Stimulated activated CD8-positive, alpha-beta memory T cell treated with anti-CD3 and anti-CD28 coated beads, Interleukin-4, amount 100 ng/mL, for 1 hour (primary cell): ENCODE measurements at regions not wholly inside any gene's neighbourhood (a gene's known extent, or its start where the extent isn't known, plus 50 kb on each side); places are given as distances from the start of the nearest gene placed in this dataset.

ENCODE experiments used
- DNase-seq, 2 donors: peaks; one replicate each; pipeline ENCODE4 v3.0.0-alpha.2; 2020; ENCODE audit warnings: low read depth in 2 of 2, low spot score in 1 of 2

DNA sequence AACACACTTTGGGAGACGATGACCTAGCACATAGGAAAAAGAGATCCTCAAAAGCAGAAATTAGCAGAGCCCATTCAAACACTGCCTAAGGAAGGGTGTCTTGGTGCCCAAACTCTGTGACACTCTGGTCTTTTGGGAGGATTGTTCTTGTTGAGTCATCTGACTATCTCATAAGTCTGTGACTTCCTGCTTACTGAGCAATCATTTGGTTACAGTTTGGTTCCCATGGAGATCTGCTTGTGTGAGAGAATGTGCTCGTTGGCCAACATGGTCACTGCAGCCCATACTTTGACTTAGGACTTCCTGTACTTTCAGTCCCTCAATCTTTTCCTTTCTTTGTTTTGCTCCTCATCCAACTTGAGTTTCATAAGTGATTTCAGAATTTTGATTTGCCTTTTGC lies 602.9 kb downstream of the NYAP2 start:
- DNase-seq = no peak

DNA sequence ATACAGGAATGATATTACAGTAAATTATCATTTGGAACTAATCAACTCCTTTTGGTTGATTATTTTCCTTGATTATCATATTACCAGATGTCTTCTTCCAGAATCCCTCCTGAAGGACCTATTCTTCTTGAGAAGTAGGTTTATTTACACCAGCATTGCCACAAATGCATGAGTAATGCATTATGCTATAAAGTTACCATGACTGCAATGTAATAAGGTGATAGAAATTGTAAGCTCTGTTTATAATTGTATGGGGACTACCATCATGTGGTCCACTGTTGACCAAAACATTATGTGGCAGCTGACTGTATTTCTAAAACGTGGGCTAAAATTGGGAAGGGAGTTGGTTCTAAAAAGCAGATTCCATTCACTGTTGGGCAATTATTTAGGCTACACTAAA lies 602.2 kb downstream of the NYAP2 start:
- DNase-seq = no peak

DNA sequence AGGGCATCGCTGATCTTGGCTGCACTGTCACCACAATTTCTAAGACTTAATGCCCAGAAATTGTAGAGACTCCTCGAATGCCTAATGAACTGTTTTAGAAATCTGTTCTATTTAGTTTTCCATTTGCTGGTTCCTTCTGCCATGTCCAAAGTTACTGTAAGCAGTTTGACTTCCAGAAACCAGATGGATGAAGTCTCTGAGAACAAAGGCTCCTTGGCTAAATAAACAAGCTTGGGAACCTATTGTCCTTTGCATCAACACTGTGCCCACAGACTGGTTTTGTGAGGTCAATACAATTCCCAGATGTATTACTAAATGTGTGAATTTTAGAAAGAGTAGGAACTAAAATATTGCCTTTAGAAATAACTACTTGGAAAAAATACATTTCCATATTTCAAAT lies 600.2 kb downstream of the NYAP2 start:
- DNase-seq = no peak

DNA sequence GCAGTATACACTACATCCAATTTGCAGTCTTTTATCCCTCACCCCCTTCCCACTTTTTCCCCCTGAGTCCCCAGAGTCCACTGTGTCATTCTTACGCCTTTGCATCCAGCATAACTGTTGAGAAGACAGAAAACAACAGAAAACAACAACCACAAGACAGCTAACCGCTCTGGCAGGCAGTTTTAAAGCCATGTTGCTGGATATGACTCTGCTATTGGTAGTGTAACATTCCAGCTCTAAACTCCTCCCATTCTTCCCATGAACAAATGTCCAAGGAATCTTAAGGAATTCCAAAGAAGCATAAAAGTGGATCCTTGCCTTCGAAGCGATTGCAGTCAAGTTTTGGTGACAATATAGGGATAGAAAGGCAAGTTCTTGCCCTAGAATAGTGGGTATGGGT lies 599.1 kb downstream of the NYAP2 start:
- DNase-seq = no peak

DNA sequence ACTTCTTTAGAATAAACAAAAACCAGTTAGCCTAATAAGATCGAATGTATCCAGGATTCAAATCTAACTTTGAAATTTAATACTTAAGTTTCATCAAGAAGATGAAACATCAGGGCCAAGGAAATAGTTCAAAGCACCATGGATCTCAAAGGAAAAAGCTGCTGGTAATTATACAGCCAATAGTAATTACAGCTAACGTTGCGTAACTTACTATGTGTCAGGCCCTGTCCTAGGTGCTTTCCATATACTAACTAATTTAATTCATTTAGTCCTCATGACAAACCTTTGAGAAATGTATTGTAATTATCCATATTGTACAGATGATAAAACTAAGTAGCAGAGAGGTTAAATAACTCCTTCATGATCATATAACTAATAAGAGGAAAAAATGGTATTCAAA lies 598.6 kb downstream of the NYAP2 start:
- no peak for DNase-seq

DNA sequence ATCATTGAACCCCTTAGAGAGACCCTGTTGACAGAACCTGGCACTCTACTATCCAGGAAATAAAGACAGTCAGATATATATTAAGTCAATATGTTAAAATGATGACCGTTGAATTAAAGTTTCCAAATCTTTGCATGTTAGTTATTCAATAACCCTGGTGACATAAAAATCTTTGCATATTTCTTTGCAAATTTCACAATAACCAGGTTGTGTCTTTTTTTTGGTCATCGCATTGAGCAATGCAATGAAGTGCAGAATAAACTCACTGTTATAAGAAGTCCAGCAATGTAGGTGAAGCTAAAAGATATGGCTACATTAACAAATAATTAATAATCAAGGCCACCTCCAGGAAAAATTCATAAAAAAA lies 596.9 kb downstream of the NYAP2 start:
- no peak for DNase-seq

DNA sequence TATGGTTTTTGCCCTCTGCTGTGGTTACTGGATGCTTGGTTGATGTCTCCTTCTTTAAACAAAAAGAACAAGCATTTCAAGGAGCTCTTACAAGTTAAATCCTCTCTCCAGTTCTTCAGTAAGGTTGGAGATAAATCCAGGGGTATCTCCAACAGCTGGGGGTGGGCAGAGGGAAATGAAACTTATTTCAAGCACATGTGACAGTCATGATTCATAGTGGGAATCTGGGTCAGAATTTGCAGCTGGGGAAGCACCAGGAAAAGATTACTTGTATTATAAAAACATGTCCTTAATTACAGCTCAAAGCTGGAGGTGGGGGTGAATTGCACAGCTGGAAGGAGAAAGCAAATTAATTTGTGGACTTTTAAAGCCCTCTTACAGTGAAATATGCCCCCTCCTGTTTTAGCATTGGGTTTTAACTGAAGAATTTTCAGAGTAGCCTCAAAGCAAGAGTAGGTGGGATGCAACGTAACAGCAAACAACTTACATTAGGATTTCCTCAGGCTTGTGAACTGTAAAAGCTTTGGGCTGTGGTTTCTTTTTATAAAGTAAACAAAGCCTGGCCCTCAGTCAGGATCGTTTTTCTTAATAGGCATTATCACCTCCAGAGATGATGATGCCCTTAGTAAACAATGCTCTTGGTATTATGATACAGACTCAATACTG lies 596.4 kb downstream of the NYAP2 start:
- no peak for DNase-seq

DNA sequence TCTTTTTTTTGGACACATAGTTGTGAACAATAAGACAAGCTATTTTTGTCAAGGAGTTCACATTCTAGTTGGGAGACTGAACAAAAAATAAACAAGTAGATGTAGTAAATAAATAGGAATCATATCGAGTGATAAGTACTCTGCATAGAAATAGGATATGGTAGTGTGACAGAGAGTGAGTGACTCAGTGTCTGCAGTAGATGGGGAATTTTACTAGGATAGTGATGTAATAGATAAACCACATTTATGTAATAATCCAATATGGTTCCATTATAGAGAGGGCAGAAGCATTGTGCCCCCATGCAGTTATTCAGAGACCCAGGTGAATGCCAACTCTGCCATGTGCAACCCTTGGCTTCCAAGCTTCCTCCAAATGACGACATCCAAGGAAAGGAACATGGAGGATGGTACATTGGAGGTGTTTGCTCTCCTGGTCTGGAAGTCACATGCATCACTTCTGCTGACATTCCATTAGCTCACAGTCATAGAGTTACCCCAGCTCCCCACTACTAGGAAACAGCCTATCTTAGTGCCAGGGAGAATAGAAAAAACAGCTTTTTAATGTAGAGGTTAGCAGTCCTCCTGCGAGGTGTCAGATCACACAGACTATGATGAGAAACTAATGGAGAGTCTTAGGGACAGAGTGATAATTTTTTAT lies 595.4 kb downstream of the NYAP2 start:
- DNase-seq = no peak

DNA sequence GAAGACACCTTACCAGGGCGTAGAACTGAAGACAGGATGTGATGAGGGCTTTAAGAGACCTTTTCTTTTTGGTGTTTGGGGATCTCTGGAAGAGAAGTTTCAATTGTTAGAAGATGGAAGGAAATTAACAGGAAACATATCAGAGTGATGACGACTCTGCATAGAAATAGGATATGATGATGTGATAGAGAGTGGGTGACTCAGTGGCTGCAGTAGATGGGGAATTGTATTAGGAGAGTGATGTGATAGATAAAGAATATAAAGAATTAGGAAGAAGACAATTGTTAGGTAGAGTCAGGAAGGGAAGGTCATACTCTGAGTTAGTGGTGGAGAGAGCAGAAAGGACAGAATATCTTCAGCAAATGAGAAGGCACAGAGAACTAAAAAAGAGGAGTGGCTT lies 593.9 kb downstream of the NYAP2 start:
- no peak for DNase-seq

DNA sequence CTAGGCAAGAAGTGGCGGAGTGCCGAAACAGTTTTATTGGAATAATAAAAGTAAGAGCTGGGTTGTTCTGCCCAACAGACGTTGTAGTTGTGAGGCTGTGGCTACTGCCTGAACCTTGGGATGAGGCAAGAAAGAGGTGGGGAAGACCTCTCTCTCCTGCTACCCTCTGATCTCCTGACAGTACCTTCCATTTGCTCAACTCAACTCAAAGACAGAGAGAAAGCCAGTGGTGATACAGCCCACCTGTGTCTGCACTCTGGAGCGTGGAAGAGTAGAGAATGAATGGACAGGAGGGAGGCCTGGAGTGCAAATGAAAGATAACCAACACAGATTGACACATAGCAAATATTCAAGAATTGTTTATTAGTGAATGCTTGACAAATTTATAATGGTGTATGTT lies 590.3 kb downstream of the NYAP2 start:
- DNase-seq = no peak

DNA sequence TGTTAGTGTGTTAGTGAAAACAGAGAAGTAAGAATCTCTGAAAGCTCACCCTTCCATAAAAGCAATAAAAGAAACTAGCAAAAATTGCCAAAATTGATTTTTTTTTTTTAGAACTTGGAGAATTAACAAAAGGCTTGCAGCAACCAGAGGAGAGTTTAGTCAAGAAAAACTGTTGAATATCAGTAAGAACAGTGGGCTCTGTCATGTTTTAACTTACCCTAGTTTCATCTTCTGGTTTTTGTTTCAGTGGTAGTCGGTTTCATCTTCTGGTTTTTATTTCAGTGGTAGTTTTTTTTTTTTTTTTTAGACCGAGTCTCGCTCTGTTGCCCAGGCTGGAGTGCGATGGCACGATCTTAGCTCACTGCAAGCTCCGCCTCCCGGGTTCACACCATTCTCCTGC lies 580.9 kb downstream of the NYAP2 start:
- no peak for DNase-seq

DNA sequence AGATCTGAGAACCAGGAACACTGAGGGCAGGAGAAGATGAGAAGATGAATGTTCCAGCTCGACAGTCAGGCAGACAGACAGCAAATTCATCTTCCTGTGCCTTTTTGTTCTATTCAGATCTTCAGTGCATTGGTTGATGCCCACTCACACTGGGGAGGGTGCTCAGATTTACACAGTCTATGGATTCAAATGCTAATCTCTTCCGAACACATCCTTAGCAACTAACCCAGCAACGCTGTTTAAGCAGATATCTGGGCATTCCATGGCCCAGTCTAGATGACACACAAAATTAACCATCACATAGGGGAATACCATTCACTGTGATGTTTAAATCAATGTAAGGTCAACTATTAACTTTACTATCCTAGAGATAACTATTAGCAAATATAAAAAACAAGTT lies 571.9 kb downstream of the NYAP2 start:
- no peak for DNase-seq

DNA sequence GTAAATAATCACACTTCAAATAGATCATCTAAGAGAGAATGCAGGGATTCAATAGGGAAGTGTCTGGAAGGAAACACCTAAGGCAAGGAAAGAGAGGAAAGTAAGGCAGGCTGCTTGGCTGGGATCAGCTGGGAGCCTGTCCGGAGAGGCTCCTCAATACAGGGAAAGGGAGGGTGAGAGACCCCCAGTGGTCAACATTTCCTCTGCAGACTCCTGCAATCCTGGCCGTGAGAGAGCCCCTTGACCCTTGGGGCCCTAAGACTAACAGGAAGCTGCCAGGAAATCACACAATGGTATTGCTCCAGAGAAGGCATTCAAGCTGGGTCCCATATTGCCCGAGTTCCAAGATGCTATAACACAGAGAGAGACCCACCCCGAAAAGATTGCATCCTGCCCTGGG lies 549.4 kb downstream of the NYAP2 start:
- no peak for DNase-seq

DNA sequence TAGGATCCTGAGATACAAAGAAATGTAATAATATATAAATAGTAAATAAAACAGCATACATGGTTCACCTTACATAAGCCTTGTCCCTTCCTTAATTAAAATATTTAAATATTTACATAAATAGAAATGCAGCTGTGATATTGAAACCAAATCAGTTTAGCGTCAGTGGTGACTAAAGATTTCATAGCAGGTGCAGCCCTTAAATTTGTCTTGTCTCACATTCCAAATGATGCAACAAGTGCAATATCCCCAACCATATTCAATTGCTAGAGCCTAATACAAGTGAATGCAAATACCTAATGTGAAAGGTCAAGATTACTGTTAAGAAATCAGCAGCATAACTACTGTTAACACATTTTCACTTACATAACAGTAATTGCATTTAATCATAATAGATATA lies 539.5 kb downstream of the NYAP2 start:
- DNase-seq = no peak

DNA sequence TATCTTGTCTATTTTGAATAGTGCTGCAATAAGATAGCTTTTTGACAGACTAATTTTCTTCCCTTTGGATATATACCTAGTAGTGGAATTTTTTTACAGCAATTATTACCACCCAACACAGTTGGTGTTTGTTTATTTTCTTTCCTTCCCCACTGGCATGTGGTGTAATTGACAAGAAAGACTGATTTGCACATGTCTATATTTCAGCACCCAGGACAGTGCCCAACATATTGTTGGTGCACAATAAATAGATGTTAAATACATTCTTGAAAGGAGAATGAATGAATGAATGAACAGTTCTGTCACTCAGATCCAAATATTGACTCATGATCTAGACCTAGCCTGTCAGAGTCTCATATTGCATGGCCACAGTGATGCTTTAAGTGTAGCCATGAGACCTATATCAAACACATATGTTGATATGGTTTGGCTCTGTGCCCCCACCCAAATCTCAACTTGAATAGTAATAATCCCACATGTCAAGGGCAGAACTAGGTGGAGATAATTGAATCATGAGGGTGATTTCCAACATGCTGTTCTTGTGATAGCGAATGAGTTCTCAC lies 538.2 kb downstream of the NYAP2 start:
- DNase-seq = no peak

DNA sequence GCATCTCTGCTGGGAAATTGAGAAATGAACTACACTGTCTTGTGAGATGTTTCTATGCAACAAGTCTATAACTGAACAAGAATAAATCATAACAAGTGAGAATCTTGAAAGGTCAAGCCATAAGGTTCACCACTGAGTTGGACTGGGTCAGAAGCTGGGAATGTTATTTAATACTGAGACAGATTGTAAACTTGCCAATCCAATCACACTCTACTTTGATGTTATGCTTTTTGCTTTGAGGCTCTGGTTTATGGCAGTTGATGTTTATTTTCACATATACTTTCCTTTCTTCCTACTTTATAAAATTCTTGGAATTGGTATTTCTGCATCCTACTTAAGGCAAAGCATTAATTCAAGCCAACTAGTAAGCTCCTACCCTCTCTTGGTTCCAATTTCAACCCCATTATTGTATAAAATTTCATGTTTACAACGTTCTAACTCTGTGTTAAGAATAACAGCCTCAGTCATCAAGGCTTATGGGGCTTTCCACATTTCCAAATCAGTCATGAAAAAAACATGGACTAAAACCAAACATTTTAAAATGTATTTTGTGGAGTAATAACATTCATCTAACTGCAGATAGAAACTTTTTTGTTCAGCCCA lies 533.4 kb downstream of the NYAP2 start:
- DNase-seq = no peak

DNA sequence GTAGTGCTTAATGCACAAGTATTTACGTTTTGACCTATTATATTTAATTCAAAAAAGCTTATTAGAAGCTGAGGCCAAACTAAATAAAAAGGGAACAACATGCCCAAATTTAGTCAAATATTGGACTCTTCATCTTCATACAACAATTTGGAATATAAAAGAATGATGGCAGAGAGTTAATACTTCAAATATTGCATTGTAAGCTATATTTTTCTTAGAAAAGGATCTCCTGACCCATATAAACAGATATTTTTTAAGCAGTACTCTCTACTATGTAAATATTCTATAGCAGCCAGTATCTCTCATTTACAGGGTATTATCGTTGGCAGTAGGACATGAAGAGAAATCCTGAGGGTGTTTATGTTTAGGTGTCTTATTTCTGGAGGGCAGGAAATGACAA lies 531.2 kb downstream of the NYAP2 start:
- DNase-seq = no peak

DNA sequence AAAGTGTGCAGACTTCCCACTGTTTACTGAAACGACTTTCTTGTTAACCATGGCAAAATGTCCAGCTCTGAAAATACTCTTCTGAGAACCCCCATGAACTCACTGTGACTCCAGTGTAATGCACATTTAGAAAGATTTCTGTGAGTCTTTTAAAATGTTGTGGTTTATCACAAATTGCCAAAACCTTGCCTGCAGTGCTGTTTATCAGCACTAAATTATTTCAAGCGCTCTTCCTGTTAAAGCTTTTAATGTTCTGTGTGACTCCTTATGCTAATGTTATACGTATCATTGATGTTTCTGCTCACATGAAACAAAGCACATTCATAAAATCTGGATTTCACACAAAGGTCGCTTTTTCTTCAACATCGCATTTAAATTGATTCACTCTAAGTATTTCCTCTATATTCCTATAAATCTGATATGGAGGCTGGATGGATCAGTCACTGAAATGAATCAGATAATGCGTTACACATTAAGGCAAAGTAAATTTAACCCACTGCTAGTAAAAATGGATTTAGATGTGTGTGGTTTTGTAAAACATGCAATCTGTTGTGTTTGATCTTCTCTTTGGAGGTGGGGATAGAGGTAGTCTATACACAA lies 521.2 kb downstream of the NYAP2 start:
- DNase-seq = no peak

DNA sequence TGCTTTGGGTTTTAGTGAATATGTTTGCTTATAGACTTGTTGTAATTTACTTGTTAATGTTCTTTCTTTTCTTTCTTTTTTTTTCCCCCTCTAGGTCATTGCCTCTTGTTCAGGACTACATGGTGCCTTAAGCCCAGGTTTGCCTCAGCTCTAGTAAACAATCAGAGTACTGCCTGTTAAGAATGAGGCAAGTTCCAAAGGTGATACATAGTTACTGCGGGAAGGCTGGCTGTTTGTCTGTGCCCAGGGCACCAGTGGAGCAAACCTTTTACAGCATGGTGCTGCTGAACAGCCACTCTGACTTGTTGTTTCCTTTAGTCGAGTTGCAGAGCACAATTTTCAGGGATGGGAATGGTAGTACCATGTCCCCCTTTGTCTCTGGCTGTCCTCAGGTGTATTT lies 517.2 kb downstream of the NYAP2 start:
- DNase-seq = no peak

DNA sequence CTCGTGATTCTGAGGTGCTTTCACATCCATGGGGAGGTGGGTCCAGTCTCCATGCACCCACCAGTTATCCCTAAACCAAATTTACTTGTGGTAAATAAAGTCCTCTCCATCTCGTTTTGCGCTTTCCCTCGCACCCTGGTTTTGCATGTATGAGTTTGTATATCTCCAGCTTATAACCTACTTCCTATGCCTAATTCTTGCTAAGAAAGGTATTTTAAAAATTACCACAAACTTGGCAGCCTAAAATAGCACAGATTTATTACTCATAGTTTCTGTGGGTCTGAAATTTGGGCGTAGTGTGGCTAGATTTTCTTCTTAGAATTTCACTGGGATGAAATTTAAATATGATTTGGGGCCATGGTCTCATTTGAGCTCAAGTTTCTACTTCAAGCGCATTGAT lies 511.5 kb downstream of the NYAP2 start:
- no peak for DNase-seq

DNA sequence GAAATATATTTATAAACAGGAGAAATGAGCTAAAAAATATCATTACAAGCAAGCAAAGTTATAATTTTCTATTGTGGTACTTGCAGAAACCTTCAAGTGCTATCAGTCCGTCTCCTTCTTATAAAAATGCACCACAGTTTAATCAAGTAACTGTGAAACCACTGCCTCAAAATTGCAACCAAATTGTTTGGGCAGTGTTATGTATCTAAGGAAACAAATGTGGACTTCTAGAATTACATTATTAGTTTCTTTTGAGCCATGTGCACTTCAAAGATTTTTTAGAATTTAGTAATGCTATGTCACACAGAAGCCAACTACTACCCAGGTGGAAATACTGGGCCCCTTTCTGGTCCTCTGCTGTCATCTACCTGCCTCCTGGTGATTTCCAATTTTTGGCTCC lies 495.6 kb downstream of the NYAP2 start:
- DNase-seq = no peak

DNA sequence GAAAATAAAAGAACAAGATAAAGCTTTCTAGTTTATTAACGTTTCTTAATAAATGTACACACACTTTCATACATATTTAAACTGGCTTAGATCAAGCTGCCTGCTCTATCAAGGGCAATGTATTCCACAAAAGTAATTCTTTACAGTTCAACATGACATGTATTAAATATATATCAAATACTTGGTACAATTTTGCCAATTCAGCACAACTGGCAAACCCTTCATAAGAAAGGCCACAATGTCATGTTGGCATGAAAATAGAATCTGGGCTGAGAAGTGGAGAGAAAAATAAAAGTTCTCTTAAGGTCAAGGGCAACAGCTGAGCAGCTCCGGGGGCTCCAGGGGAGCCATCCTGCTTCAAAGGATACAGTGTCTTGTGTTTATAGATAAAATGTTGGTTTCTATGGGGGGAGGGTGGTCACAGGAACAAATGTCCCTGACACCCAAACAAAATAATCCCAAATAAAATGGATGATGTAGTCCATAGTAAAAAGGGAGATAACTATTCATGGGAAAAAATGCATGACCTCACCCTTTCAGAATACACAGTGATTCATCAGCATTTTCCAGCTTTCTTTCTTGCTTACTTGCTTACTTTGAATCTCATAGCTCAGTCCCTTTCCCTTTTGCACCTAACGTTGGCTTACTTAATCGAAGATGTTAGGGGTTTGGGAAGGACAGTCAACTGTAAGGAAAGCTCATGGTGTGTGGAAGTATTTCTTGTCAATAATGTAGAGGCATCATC lies 494.9 kb downstream of the NYAP2 start:
- DNase-seq = no peak
